Stimulated activated CD8-positive, alpha-beta memory T cell treated with anti-CD3 and anti-CD28 coated beads, Interleukin-15, amount 100 ng/mL, for 48 hours (primary cell): ENCODE measurements at regions not wholly inside any gene's neighbourhood (a gene's known extent, or its start where the extent isn't known, plus 50 kb on each side); places are given as distances from the start of the nearest gene placed in this dataset.
"Not testable (repeated sequence)": the region's sequence is repeated elsewhere in the genome, so short reads cannot be mapped to it uniquely, and the experiment has no call there.

ENCODE experiments used
- DNase-seq, 2 donors: peaks; one replicate each; pipeline ENCODE4 v3.0.0-alpha.2; 2020; ENCODE audit warnings: low read depth in 2 of 2

GRCh38 chr10:120110196-120110595 is 217.7 kb downstream of the SEC23IP start:
- no peak for DNase-seq

- DNase-seq: no peak
Observed at GRCh38 chr10:120111628-120112027, 219.1 kb downstream of the SEC23IP start.

- DNase-seq: no peak
Observed at GRCh38 chr10:120112809-120113208, 220.3 kb downstream of the SEC23IP start.

GRCh38 chr10:120115959-120116358 is 223.4 kb downstream of the SEC23IP start:
- DNase-seq: no peak

- no peak for DNase-seq
Observed at GRCh38 chr10:120121768-120122167, 229.2 kb downstream of the SEC23IP start.

GRCh38 chr10:120131183-120131582 is 238.7 kb downstream of the SEC23IP start:
- no peak for DNase-seq

- DNase-seq: no peak
Observed at GRCh38 chr10:120132811-120133210, 240.3 kb downstream of the SEC23IP start.

GRCh38 chr10:120138689-120139088 is 246.2 kb downstream of the SEC23IP start:
- DNase-seq: no peak

- DNase-seq: no peak
Observed at GRCh38 chr10:120145107-120145506, 252.6 kb downstream of the SEC23IP start.

GRCh38 chr10:120156614-120157274 is 264.2 kb downstream of the SEC23IP start:
- DNase-seq: no peak

GRCh38 chr10:120161111-120161510 is 268.6 kb downstream of the SEC23IP start:
- DNase-seq: no peak

GRCh38 chr10:120162471-120162870 is 269.9 kb downstream of the SEC23IP start:
- DNase-seq: no peak

- no peak for DNase-seq
Observed at GRCh38 chr10:120172356-120172755, 279.8 kb downstream of the SEC23IP start.

- no peak for DNase-seq
Observed at GRCh38 chr10:120174491-120174890, 282.0 kb downstream of the SEC23IP start.

GRCh38 chr10:120177330-120177729 is 279.7 kb upstream of the PLPP4 start:
- no peak for DNase-seq

- DNase-seq: no peak
Observed at GRCh38 chr10:120180160-120180559, 276.9 kb upstream of the PLPP4 start.

- DNase-seq: no peak
Observed at GRCh38 chr10:120181154-120181553, 275.9 kb upstream of the PLPP4 start.

GRCh38 chr10:120182431-120182830 is 274.6 kb upstream of the PLPP4 start:
- DNase-seq: no peak

GRCh38 chr10:120183546-120183945 is 273.5 kb upstream of the PLPP4 start:
- DNase-seq: no peak

GRCh38 chr10:120184547-120185337 is 272.3 kb upstream of the PLPP4 start:
- DNase-seq: no peak

GRCh38 chr10:120186506-120186905 is 270.5 kb upstream of the PLPP4 start:
- no peak for DNase-seq

- not testable (repeated sequence) for DNase-seq
Observed at GRCh38 chr10:120187168-120187567, 269.9 kb upstream of the PLPP4 start.

GRCh38 chr10:120188950-120189349 is 268.1 kb upstream of the PLPP4 start:
- no peak for DNase-seq
